DND-41 (cell line): ENCODE measurements at regions not wholly inside any gene's neighbourhood (a gene's known extent, or its start where the extent isn't known, plus 50 kb on each side); places are given as distances from the start of the nearest gene placed in this dataset.

Experiments used
- EZH2 ChIP-seq: IDR thresholded peaks from 3 replicates; pipeline ENCODE4 v1.6.1; 2012; ENCODE audit warnings: borderline replicate concordance, low read depth, mild to moderate bottlenecking, moderate library complexity, low read length, inconsistent platforms; ENCODE audit not compliant: severe bottlenecking
- TF ChIP-seq, protein P1 (sequence below): IDR thresholded peaks from 2 replicates; pipeline ENCODE4 v1.5.1; 2012; ENCODE audit warnings: borderline replicate concordance, low read length, moderate library complexity, mild to moderate bottlenecking; ENCODE audit not compliant: poor library complexity, severe bottlenecking; ENCODE audit errors: extremely low read depth

DNA sequence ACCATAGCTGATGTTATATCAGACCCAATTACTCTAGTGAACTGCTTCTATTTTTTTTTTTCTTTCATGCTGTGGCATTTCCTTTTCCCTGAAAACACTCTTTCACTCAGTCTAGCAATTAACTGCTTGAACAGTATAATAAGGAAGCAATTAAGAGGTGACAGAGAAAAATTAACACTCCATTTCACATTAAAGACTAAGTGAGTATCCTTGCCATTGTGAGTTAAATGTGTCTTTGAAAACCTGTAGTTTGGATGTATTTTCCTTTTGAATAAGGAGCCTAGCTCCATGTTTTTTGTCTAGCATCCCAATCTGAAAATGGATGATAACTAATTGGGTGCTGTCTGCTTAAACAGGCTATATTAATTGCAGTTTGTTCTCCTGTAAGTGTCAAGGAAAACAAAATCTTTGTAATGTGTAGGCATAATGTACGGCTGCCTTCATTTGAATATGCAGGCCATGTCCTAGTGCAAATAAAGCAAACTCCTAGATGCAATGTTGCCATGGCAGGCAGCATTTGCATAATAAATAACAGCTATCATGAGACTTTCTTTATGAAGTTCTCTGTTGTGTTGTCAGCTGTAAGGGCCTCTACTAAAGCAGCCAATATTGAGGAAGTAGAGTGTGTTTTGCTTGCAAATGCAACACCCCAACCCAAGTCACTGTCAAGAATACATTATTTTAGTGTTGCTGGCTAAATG is 416.7 kb downstream of the ZIC3 start:
- TF ChIP-seq, protein P1, sequence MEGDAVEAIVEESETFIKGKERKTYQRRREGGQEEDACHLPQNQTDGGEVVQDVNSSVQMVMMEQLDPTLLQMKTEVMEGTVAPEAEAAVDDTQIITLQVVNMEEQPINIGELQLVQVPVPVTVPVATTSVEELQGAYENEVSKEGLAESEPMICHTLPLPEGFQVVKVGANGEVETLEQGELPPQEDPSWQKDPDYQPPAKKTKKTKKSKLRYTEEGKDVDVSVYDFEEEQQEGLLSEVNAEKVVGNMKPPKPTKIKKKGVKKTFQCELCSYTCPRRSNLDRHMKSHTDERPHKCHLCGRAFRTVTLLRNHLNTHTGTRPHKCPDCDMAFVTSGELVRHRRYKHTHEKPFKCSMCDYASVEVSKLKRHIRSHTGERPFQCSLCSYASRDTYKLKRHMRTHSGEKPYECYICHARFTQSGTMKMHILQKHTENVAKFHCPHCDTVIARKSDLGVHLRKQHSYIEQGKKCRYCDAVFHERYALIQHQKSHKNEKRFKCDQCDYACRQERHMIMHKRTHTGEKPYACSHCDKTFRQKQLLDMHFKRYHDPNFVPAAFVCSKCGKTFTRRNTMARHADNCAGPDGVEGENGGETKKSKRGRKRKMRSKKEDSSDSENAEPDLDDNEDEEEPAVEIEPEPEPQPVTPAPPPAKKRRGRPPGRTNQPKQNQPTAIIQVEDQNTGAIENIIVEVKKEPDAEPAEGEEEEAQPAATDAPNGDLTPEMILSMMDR, result no peak
- no peak for TF ChIP-seq EZH2
